NCI-H748 (cell line): ENCODE measurements at regions not wholly inside any gene's neighbourhood (a gene's known extent, or its start where the extent isn't known, plus 50 kb on each side); places are given as distances from the start of the nearest gene placed in this dataset.

ENCODE experiments used
- DNase-seq: peaks from one replicate; lab custom pipeline; 2025; ENCODE audit not compliant: unreplicated experiment; lab: John Stamatoyannopoulos, UW

DNA sequence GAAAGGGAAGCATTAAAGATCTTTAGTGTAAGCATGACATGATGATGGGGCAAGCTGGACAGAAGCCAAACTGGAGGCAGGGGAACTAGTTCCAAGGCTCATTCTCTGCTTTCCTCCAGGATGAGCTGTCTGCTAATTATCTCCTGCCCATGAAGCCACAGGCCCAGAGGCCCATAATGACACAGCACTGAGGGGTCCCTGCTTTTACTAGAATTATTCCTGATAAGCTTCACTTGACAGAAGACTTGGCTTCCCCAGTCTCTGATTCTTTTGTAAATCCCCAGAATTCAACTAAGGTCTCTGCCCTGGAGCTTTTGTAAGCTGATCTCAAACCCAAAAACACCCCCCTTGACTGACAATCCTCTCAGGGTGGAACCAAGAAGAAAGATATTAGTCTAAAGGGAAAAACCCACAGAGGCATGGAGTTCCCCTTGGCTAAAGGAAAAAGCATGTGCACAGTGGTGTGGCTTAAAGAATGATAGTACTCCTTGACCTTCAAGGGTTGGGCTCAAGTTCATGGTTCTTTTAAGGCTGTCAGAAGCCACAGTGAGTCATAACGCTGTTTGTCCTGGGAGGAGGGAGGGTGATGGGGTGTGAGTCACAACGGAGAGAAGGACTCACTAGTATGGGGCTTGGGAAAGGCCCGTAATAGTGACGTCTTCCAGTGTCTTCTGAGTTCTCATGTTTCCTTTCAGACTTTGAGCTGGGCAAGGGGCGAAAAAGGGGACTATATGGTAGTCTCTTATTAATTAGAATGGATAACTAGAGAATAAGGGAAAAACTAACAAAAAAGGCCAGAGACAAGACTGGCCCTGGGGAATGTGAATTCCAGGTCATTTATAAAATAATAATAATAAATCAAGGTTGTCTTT lies 146.0 kb upstream of the CPEB2 start:
- DNase-seq = peak; percentile 35

DNA sequence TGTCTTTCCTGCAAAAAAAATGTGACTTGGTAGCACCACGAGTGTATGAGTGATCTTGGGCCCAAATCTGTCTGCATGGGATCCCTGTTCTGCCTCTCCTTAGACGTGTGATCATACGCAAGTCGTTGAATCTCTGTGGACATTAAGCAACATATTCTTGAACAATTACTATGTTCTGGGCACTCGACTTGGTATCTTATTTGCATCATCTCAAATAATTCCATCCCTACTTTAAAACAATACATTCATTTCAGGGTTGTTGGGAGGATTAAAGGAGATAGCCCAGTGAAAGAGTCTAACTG lies 145.4 kb upstream of the CPEB2 start:
- no peak for DNase-seq

DNA sequence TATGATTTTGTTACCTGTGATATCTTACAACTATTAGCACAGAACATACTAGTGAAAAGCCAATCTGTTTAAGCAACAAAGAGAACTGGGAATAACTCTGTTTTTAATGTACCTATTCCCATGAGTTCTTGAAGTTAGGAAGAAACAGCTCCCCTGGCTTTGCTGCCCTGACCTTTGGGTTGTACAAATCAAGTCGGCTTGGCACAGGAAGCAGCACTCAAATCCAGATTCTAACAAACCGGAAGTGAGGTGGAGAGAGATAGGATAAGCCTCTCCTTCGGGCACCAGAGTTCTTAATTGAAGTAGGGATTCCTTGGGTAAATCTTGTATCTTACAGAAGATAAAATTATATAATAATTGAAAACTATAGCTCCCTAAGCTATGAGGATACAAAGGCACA lies 144.8 kb upstream of the CPEB2 start:
- no peak for DNase-seq

DNA sequence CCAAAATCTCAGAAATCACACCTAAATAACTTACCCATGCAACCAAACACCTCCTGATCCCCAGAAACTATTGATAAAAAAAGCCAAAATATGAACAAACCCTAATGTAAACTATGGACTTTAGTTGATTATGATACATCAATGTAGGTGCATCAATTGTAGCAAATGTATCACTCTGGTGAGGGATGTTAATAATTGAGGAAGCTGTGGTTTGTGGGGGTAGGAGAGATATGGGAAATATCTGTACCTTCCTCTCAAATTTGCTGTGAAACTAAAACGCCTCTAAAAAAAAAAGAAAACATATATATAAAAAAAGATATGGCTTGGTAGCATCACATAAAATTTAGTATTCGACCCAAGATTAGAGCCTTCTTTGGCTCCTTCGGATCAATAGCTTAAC lies 144.3 kb upstream of the CPEB2 start:
- no peak for DNase-seq

DNA sequence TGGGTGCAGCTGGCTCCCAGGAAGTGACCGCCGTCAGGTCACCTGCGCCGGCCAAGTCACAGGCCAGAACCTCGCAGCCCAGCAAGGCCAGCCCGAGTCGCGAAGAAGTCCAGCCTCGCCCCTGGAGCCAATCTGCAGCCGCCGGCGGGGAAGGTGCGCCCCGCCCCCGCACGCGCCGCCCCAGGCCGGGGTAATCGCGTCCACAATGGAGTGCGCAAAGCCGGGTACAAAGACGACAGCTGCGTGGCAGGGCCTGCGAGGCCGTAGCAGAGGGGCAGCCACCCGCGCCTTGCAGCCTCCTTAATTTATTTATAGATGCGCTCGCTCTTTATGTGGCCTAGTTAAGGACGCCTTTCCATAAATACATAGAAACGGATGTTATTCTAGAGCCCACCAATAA lies 139.4 kb upstream of the CPEB2 start:
- DNase-seq = no peak

DNA sequence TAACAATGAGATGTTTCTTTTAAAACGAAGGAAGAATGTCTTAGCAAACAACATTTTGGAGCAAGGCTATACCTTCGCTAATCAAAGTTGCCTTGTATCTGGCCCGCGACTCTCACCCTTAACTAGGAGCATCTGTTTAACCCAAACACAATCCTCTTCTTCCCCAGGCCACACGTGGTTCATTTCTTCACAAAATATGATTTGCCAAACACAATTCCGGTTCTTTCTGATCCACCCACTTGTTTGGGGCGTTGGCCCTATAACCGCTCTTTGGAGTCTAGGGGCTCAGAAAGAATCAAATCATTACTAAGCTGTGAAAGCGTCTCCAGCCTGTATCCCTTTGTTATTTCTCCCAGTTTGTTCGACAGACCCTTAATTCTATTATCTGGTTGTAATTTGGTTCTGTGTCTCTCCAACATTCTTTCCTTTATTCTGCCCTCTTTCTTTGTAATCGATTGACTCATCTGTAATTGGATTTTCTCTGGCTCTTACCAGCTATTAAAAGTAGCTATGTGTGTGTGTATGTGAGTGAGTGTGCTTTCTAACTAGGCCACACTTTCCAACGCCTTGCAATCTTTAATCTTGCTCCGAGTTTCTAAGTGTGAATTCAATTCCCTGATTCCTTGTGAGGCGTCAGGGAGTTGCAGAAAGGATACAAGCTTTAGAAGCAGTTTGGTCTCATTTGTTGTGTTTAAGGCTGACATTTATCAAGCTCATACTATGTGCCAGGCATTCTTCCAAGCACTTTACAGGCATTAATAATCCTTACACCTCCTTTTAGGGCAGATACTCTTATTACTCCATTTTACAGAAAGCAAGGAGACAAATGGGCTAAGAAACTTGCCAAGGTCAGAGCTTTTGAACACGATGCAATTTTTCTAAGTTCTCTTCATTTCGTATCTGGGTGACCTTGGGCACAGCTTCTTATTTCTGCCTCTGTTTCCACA lies 138.6 kb upstream of the CPEB2 start:
- DNase-seq = no peak

DNA sequence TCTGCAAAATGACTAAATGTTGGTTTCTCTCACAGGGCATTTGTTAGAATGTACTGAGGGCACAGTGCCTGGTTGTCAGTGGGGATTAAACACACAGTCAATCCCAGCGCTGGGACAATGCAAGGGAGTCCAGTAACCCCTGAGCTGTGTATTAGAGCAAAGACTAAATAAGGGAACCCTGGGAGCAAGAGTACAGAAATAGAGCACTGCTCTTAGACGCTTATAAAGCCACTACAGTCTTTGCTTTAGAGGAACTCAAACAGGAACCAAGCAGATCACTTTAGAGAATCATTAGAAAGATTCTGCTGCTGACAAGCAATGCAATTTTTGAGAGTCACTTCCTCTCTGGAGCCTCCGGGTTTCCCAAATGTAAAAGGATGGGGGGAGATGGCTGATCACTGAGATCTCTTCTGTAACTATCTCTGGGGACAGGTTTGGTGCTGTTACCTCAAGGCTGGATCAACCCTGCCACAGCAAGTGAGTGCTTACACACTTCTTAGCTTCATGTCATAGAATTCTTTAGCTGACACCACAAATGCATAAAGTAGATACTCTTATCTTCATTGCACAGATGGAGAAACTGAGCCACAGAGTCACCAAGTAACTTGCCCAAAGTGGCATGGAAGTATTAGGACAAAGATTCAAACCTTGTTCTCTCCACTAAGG lies 137.8 kb upstream of the CPEB2 start:
- no peak for DNase-seq

DNA sequence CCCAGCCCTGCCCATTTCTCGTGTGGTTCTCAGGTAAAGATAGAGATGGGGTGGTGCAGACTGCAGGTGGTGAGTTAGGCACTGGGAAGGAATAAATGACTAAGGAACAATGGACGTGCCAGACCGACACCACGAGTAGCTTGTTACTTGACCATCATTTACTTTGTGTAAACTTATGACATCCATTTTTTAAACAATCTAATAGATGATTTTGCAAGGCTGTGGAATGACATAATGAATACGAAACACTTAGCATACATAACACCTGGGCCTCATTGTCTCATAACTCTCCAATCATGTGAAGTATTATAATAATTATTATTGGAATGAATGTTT lies 137.3 kb upstream of the CPEB2 start:
- DNase-seq = peak; percentile 11

DNA sequence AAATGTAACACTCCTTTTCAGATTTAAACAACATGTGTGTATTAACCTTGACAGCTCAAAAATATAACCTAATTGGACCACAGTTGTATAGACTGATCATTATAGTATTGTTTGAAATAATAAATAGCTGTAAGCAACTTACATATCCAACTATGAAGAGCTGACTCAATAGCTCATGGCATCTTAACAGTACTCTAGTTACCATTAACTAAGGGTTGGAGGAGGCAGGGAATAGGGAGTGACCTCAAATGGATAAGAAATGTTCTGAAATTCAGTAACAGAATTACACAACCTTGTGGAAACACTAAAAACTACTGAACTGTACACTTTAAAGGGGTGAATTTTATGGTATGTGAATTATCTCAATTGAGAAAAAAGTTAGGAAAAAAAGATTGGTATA lies 136.5 kb upstream of the CPEB2 start:
- DNase-seq = no peak

DNA sequence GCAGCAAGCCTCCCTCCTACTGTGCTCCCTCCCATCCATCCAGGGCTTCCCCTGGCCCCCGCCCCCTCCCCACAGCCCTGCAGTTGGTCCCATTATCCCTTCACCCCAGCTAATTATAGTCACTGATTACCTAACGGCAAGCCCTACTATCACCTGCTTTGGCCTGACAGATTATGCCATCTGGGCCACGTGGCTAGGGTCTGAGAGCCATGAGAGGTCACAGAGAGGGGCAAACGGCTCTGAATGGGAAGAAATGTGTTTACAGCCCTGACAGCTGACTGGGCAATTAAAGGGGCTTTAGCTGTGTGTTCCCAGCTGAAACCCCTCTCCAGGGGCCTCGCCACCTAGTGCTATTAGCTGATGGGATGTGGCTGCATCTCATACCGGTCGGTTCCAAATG lies 134.4 kb upstream of the CPEB2 start:
- DNase-seq = peak; percentile 93

DNA sequence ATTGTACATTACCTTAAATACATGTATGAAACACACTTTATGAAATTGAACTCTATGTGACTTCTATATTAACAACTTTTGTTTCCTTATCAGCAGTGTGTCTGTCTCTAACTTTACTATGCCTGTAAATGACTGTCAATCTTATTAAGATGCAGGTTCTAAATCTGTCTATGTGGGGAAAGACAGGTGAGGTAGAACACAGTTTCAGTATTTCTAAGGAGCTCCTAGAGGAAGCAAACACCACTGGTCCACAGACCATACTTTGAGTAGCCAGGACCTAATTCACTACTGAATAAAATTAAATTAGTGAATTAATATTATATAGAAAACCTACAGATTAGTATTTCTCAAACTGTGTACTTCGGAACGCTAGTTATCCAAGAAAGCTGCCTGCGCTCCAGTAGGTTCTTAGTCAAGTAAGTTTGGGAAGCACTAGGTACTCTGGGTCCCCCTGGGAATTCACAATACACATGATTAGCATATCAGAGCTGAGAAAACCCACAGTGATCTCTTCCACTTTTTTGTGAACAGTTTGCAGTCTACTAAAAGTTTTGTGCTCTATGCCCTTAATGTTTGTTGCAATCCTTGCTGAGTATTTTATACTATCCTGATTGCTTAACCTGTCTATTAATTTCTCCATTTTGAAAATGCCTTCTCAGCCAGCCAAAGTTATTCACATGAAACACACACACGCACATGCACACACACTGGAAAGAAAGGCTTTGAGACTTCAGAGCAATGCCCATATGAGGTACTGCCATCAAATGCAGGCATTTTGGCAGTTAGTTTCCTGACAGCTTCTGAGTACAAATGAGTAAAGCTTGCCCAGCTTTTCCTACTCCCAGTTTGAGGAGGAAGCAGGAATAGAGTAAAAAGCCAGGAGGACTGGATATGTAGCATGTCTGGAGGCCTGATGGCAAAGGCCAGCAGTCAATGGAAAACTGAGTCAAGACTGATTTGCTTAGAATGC lies 133.6 kb upstream of the CPEB2 start:
- no peak for DNase-seq

DNA sequence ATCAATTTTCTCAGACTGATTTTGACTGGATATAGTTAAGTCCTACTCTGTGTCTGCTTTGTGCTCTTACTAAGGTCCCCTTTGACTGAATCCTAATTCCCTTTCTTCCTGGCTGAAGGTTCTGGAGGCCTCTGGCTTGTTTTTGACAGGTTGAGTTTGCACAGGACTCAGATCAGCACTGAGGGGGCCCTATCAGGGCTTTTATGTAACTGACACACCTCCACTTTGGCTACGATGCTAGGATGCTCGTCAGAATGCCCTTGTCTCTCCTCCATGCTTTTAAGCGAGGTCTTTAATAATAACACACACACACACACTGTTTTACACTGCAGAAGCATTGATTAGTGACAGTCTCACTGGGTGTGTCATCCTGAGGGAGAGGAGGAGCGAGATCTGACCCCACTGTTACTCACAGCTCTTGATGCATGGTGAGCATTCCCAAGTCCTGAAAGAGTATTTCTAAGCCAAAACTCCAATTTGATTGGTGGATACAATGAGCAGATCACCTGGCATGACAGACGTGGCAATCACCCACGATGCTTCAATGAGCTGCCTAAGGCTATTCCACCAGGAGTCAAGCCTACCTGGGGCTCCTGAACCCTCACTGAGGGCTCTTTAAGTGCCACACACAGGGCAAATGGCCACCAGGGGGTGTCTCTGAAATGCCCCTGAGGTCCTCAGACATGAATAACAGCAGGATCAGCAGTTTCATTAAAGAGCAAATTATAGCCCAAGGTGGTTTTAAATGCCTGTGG lies 130.4 kb upstream of the CPEB2 start:
- peak; percentile 60 for DNase-seq

DNA sequence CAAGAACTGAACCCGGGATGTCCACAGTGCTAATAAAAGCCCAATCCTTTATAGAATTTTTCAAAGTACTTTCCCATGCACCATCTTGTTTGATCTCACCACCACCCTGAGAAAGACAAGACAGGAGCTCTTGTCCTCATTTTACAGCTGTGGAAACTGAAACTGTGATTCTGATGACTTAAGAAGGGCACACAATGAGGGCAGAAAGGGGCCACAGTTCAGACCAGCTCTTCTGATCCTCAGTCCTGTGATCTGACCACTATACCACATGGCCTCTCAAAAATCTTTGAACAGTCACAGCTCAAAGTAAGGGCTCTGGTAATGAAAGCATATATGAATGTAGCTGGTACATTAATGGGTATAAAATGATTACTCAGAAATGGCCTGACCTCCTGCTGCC lies 127.3 kb upstream of the CPEB2 start:
- no peak for DNase-seq

DNA sequence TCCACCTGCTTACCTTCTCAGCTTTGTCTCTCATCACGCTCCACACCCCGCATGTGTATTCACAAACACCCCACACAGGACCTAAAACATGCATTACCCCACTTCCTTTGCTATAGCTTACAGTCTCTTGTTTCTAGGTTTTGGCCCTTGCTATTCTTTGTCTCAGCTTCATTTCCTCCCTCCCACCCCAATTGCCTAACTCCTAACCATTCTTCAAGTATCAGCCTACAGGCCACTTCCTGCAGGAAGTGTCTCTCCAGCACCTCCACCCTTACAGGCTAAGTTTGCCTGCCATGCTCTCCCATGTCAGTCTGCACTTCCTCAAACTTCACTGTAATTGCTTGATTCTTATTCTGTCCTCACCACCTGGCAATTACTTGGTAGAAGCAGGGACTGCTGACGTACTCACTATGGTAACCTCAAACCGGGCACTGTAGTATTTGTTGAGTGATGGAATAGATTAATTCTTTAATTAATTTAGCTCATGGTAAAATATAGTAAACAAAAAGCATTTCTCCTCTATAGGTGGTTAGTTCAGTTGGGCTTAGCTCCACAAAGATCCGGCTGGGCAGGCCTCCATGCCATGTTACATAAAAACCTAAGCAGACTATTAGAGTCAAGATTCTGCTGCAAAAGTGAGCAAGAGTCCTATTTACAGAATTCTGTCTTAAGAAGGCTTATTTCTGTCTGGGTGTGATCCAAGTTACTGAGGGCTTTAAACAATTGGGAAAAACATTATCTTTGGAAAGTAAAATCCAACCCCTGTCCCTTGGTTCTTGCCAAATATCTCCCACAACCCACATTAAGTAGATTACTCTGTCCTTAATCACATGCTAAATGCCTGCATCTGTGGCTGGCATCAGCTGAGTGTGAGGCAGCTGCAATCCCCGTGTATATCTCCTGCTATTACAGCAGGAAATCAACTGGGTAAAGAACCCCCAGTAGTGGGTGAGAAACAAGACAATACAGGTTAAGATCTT lies 124.7 kb upstream of the CPEB2 start:
- peak; percentile 20 for DNase-seq

DNA sequence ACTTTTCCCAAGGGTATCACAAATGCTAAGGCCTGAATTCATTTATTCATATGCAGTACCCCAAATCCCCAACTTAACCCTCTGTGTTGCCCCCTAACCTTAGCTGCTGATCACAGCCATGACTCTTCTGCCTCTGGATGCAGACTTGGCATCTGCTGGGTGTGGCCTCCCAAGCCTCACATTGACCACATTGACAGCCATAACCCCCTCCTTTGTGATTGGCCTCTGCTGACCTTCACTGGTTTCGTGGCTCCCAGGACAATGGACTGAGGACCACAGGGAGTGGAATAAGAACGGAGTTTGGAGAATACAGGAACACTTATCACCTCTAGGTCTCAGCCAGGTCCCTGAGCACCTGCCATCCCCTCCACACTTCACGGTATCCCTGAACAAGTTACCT lies 123.6 kb upstream of the CPEB2 start:
- no peak for DNase-seq

DNA sequence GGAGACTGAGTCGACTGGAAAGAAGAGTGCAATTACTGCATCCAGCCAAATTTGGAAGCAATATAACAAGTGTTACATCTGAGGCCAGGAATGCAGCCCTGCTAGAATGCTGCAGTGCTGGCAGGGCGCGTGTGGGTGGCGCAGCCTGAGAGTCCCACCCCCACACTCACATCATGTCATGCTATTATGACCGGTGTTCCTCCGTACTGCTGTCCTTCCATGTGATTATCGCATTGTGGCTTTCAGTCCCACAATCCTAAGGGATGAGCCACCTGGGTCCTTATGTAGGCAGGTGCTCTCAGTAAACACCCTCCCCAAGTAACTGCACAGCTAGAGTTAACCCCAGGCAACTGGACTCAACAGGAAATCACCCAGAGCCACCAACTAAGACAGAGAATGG lies 122.6 kb upstream of the CPEB2 start:
- DNase-seq = peak; percentile 74

DNA sequence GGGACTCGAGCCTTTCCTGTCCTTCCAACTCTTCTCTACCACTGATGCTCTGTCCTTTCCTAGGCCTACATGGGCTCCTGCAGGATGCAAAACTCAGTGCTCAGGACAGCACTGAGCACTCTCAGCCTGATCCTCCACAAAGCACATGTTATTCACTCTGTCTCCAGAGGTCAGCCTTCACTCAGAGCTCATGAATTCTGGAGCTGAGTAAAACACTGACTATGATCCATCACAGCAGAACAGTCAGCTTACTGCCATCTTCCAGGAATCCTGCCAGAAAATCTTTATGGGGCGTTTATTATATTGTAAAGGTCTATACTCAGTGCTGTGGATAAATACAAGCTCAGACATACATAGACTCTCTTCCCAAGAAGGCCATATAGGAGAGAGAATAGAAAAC lies 121.5 kb upstream of the CPEB2 start:
- no peak for DNase-seq

DNA sequence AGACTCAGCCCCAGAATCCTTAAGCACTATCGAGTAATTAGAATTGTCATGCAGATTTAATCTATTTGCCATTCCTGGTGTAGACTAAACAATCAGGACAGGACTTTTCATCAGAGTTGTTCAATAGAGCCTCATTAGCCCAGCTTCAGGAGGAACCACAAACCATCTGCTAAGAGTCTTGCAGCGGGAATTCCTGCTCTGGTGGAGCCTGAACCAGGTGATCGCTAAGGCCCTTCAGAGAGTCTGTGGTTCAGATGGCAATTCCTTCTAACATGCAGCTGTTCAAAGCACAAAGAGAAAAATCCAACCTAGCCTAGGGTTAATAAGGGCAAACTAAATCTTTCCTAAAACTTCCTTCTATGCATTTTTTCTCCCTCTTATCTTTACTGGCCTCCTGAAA lies 119.1 kb upstream of the CPEB2 start:
- no peak for DNase-seq

DNA sequence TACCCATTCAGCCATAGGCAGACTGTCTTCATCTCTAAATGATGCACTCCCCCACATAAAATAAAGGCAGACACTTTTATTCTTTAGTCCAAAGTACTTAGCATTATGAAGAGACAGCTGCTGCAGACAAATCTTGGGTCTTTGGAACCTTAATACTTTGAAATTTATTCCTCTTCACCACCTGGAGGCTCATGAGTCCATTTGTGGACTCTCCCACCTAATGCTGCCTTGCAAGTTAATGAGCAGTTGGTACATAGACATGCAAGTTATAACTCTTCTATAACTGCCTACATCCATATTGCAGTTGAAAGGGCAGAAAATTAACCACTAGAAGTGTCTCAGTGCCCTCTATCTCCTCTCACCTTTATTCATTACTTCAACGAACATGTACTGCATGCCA lies 118.6 kb upstream of the CPEB2 start:
- DNase-seq = no peak
